ENCODE measurements at regions not wholly inside any gene's neighbourhood (a gene's known extent, or its start where the extent isn't known, plus 50 kb on each side); places are given as distances from the start of the nearest gene placed in this dataset.

DNA sequence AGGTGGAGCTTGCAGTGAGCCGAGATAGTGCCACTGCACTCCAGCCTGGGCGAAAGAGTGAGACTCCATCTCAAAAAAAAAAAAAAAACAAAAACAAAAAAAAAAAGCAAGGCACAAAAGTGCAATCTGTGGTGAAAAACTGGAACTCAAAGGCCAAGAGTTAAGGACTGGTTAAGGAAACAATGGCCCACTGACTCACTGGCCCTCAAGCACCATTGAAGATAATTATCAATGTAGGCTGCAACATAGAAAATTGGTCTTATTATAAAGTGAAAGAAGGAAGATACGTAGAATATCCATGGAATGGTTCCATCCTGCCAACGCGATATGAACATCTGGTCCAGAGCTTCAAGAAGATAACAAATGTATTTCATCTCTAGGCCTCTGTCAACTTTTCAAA, 444.2 kb downstream of the SOX9 start:
- no peaks in the 10 kb centered on the region for H3K27me3 ChIP-seq

DNA sequence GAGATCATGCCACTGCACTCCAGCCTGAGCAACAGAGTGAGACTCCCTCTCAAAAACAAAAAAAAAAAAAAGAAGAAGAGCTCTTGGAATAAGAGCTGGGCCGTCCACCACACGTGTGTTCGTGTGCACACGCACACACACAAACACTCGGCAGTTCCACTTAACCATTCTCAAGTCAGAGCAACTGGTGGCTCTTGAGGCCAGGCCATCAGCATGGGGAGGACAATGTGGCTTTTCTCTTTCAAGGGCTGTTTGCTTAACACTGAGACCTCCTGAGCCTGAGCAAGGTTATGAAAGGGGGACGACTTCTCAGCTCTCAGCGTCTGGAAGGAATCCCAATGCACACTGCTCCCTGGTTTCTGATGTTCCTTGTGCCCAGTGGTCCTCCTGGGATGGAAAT, 444.9 kb downstream of the SOX9 start:
- Histone ChIP-seq H3K4me1 (no peaks in the 10 kb centered on the region), H3K27me3 (no peaks in the 10 kb centered on the region), H3K4me3 (no peak overlapping the region), H3K9me3 (no peaks in the 10 kb centered on the region), H3K36me3 (no peaks in the 10 kb centered on the region), H3K27ac (no peak overlapping the region)
- TF ChIP-seq, protein P1, sequence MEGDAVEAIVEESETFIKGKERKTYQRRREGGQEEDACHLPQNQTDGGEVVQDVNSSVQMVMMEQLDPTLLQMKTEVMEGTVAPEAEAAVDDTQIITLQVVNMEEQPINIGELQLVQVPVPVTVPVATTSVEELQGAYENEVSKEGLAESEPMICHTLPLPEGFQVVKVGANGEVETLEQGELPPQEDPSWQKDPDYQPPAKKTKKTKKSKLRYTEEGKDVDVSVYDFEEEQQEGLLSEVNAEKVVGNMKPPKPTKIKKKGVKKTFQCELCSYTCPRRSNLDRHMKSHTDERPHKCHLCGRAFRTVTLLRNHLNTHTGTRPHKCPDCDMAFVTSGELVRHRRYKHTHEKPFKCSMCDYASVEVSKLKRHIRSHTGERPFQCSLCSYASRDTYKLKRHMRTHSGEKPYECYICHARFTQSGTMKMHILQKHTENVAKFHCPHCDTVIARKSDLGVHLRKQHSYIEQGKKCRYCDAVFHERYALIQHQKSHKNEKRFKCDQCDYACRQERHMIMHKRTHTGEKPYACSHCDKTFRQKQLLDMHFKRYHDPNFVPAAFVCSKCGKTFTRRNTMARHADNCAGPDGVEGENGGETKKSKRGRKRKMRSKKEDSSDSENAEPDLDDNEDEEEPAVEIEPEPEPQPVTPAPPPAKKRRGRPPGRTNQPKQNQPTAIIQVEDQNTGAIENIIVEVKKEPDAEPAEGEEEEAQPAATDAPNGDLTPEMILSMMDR (IDR thresholded peaks at IDR 0.05) = no peak
- no peak for DNase-seq (ENCODE audit: low spot score)

More for the DNA sequence above, 444.2 kb downstream of the SOX9 start:
- no peak for DNase-seq (ENCODE audit: low spot score)
- no peaks in the 10 kb centered on the region for H3K9me3 ChIP-seq
- H3K27ac ChIP-seq = no peak overlapping the region
- TF ChIP-seq, protein P1 (IDR thresholded peaks at IDR 0.05) = no peak
- no peak overlapping the region for H3K4me3 ChIP-seq
- H3K4me1 ChIP-seq = no peaks in the 10 kb centered on the region
- H3K36me3 ChIP-seq = no peaks in the 10 kb centered on the region

DNA sequence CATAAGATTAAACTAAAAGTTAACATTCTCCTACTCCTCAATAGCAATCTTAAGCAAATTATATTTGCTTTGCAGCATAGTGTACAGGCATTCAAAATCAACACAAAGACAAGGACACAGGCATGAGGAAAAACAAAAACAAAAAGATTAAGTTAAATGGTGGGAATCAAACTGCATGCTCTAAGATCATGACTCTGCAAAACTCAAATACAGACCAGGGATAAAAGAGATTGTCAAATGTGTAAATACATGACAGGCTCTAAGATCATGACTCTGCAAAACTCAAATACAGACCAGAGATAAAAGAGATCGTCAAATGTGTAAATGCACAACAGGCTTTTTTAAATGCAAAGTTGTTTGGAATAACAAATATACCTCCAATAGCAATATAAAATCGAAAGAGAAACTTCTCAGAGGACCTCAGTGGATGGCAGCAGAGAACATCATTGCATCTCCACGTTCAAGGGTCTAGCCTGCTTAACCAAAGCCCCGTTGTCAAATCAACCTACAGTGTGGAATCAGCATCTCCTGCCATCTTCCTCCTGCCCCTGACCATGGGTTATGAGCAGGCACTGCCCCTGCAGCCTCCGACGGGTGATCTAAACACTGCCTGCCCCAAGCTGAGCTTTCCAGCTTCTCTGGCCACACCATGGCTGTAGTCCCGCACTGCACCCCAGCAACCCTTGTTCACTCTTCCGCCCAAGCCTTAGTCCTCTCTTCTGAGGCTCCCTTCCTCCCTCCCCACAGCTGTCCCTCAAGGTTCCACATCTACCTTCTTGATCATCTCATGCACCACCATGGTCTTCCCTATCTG, 446.1 kb downstream of the SOX9 start:
- no peak for DNase-seq (ENCODE audit: low spot score)
- Histone ChIP-seq H3K4me3 (no peak overlapping the region), H3K27me3 (no peaks in the 10 kb centered on the region), H3K9me3 (no peaks in the 10 kb centered on the region), H3K27ac (no peak overlapping the region), H3K4me1 (no peaks in the 10 kb centered on the region), H3K36me3 (no peaks in the 10 kb centered on the region)
- TF ChIP-seq, protein P1 (IDR thresholded peaks at IDR 0.05) = no peak

DNA sequence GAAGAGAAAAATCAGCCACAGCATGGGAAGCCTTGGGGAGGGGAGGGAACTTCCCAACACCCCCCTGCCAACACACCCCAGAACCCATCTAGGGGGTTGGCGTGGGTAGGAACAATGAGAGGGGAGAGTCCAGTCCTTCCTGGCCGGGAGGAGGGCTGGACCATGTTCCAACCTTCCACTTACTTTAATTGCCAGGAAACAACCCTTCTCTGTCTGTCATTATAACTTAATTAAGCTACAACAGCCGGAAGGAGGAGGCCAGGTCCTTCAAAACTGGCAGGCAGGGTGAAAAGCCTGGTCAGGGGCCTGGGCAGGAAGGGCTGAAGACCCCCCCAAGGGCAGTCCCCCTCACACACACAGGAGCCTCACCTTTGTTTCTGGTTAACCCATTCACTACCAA, 447.0 kb downstream of the SOX9 start:
- TF ChIP-seq, protein P1 (IDR thresholded peaks at IDR 0.05) = no peak
- Histone ChIP-seq H3K9me3 (no peaks in the 10 kb centered on the region), H3K36me3 (no peaks in the 10 kb centered on the region), H3K4me1 (no peaks in the 10 kb centered on the region), H3K27me3 (no peaks in the 10 kb centered on the region), H3K27ac (no peak overlapping the region), H3K4me3 (no peak overlapping the region)
- DNase-seq (ENCODE audit: low spot score) = no peak

DNA sequence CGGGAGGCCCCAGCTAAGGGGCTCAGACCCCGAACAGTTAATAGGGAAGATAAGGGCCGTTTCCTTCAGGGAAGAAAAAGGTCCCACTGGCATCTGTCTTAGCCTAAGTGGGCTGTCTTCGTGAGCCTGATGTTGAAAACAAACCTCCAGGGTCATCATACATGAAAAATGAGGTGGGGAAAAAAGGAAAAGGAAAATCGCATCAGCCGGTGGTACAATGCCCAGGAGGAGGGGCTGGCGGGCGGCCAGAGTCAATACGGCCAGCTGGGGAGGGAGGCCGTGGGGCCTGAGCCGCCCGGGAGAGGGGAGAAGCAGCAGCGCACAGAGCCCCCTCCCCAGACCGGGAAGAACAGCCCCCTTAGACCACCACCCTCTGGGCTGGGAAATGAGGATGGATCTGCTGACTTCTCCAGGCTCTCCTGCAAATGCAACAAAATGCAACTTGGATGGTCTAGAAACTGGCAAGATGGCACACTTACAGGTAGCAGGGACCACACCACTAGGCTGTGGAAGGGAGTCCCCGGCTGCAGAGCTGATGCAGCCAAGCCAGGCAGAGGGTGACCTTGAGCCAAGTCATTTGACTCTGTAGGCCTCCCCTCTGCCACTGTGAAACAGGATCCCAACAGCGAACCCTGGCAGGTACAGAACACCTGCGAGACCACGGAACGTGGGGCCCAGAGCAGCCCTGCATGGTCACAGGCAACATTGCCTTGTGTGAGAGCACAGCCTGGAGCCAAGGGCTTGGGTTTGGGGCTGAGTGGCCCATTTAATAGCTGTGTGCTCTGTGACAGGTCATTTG, 448.5 kb downstream of the SOX9 start:
- Histone ChIP-seq H3K36me3 (no peaks in the 10 kb centered on the region), H3K4me3 (no peak overlapping the region), H3K4me1 (no peaks in the 10 kb centered on the region), H3K27me3 (no peaks in the 10 kb centered on the region), H3K9me3 (no peaks in the 10 kb centered on the region), H3K27ac (no peak overlapping the region)
- TF ChIP-seq, protein P1 (IDR thresholded peaks at IDR 0.05) = no peak
- DNase-seq (ENCODE audit: low spot score) = no peak
